IPS-18c (cell line): ENCODE measurements at regions not wholly inside any gene's neighbourhood (a gene's known extent, or its start where the extent isn't known, plus 50 kb on each side); places are given as distances from the start of the nearest gene placed in this dataset.

ENCODE experiments used
- H3K4me3 ChIP-seq: 2 replicates; pipeline ENCODE4 v1.7.0; 2013; ENCODE audit warnings: low read depth, mild to moderate bottlenecking, low read length, moderate library complexity; ENCODE audit not compliant: insufficient read depth
- H3K9me3 ChIP-seq: one replicate; pipeline ENCODE4 v1.6.1; 2013; ENCODE audit warnings: mild to moderate bottlenecking, low read length, moderate library complexity; ENCODE audit not compliant: control insufficient read depth, insufficient read depth

DNA sequence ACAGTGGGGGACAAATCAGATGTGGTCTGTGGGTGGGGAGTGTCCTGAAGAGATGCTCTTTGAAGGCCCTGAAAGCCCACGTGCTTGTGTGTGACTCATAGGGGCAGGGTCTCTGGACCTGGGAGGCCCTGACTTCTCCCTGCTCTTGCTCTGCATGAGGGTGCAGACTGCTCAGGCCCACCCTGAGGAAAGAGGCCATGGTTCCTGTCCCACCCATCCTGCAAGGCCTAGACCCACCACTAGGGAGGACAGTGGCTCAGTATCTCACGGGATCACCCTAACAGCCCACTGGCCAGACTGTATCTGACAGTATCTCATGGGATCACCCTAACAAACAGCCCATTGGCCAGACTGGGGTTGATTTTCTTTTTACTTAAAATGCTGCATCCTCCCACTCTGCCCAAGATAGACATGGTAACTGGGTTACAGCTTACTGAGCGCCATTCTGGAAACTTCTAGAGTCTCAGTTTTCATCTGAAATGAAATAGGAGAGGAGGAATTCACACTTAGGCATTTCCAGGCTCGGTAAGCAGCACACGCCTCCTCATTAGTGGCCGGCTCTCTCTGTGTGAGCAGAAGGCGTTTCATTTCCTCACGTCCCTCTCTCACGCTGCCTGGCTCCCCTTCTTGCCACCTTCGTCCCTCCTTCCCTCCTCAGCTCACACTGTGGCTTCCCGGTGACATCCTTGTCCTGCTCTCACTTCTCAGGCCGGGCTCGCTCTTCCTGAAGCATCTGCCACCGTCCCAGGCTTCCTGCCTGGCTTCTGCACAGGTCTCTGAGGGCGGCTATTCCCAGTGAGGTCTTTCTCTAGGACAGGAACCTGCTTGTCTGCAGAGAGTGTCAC lies 242.6 kb downstream of the GLRX3 start:
- Histone ChIP-seq H3K9me3 (peaks cover 27% of the 10 kb centered on the region), H3K4me3 (no peak overlapping the region)

DNA sequence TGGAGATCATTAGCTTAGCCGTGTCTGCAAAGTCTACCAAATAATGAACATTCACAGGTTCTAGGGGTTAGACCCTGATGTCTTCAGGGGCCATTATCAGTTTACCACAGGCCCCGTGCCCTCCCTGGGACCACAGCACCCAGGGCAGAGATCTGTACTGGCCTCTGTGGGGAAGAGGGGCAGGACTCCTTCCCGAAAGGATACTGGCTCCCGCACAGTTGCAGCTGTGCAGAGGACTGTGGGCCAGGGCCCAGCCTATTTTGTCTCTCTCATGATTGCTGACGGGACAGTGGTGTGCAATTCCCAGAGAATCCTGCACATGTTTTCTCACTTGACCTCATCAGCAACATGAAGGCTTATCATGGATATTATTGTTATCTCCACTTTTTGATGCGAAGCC lies 243.9 kb downstream of the GLRX3 start:
- no peak overlapping the region for H3K4me3 ChIP-seq
- peaks cover 28% of the 10 kb centered on the region for H3K9me3 ChIP-seq

- H3K4me3 ChIP-seq = no peak overlapping the region
- peaks cover 28% of the 10 kb centered on the region for H3K9me3 ChIP-seq
Measured at GRCh38 chr10:130382031-130382430, 245.8 kb downstream of the GLRX3 start.

GRCh38 chr10:130387936-130388580 lies 251.9 kb downstream of the GLRX3 start:
- H3K9me3 ChIP-seq = peaks cover 20% of the 10 kb centered on the region
- peak overlapping the region; percentile 3; the same call in 1 of the 2 replicates for H3K4me3 ChIP-seq

DNA sequence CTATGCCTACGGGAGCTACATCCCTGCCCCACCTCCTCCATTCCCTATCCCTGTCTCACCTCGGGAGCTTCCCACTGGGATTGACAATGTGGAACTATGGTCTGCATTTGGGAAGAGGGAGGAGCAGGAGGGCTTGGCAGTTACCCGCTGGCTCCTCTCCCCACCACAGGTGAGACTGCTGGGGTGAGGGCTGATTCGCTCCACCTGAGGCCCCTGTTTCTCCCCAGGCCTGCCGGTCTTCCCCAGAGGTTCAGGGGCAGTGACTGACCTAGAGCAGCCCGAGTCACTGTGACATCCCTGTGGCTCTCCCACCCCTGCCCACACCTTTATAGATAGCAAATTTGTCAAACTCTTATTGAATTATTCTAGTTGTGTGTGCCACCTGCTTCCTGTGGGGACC lies 252.6 kb downstream of the GLRX3 start:
- no peak overlapping the region for H3K4me3 ChIP-seq
- peaks cover 23% of the 10 kb centered on the region for H3K9me3 ChIP-seq

DNA sequence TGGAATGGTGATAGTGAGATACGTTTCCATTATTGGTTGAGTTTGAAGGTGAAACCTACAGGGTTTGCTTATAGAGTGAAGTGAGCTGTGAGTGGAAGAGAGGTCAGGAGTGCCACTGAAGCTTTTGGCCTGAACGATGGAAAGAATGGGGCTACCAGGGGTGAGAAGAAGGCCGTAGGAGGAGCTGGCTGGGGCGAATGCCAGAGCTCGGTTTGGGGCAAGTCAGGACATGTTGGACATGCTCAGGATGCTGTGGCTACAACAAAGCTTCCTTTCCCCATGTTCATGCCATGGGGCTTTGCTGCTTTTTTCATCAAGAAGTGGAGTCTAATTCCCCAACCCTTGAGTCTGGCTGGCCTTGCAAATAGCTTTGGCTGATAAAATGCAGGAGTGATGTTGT lies 253.7 kb downstream of the GLRX3 start:
- peaks cover 29% of the 10 kb centered on the region for H3K9me3 ChIP-seq
- H3K4me3 ChIP-seq = no peak overlapping the region

DNA sequence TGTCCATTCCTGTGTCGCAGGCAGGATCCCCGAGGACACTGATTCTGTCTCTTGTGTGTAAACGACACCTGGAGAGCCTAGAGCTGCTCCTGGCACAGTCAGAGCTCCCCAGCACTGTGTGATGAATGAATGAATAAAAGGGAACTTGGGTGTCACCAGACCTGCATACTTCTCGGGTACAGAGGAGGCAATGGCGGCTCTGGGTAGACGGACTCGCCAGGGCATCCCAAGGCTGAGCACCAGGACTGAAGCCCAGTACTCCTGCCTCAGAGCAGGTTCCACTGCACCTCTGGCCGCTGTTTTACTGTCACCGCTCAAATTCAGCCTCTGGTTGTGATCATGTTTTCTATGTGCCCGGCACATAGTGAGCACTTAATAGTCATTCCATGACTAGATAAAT lies 255.8 kb downstream of the GLRX3 start:
- no peak overlapping the region; the same call in 1 of the 2 replicates for H3K4me3 ChIP-seq
- peaks cover 35% of the 10 kb centered on the region for H3K9me3 ChIP-seq

DNA sequence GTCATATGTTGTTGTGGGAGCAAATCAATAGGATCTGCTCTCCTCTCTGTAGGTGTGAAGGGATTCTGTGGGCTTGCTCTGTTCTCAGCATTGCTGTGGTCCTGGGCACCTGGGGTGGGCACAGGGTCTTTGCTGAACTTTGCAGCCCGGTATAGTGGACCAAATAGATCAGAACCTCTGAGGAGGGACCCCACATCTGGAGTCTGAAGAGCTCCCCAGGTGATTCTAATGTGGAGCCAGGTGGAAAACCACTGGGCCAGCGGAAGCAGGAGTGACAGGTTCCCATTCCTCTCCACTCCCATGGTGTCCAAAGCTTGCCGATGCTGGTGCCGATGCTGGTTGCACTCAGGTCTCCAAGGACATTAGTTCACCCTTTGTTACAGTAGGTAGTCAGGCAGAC lies 257.2 kb downstream of the GLRX3 start:
- Histone ChIP-seq H3K9me3 (peaks cover 32% of the 10 kb centered on the region), H3K4me3 (no peak overlapping the region)

GRCh38 chr10:130394832-130395231 lies 258.6 kb downstream of the GLRX3 start:
- H3K9me3 ChIP-seq = peaks cover 37% of the 10 kb centered on the region

DNA sequence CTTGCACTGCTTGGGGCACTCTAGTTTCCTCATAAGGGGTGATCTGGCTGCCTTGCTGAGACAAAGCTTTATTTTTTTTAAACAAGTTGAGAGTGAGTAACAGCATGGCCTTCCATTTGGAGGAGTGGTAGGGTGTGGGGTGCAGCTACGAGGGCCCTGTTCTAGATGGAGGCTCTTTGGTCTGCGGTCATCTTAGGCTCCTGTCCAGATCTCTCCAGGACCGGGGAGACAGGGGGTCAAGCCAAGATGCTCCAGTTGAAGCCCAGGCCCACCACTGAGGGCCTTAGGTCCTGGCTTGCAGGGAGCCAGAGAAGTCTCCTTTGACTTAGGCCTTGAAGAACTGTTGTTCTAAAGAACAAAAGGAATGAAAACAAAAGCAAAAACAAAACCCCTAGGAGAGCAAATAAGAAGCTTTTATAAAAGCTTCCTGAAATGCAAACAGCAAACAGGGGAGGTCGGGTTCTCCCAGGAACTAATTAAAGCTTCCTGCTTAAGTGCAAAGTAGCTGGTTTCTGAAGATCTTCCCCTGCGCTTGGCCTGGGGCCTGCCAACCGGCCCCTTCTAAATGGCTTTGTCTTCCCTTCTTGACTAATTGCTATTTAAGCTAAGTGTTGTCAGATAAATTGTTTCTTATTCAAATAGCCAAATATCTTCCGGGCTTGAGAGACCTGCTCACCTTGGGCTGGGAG lies 259.2 kb downstream of the GLRX3 start:
- H3K4me3 ChIP-seq = no peak overlapping the region
- peaks cover 34% of the 10 kb centered on the region for H3K9me3 ChIP-seq

More at GRCh38 chr10:130394832-130395231, 258.6 kb downstream of the GLRX3 start:
- H3K4me3 ChIP-seq = no peak overlapping the region

DNA sequence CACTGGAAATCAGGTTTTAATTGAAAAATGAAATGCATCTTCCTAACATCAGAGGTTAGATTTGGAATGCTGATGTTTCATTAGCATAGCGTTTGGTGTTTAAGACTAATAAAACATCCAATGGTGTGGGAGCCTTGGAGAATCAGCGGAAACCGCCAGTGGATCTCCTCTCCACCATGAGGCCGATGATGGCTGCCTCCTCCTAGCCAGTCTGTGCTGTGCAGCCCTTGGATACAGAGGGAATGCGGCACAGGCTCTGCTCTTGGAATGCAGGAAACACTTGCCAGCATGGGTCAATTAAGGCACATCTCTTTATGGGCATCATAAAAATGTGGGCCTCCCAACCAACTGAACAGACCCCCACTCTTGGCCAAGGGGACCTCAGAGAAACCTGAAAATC lies 259.9 kb downstream of the GLRX3 start:
- no peak overlapping the region for H3K4me3 ChIP-seq
- H3K9me3 ChIP-seq = peaks cover 31% of the 10 kb centered on the region

GRCh38 chr10:130398090-130398994 lies 262.2 kb downstream of the GLRX3 start:
- no peak overlapping the region for H3K4me3 ChIP-seq
- H3K9me3 ChIP-seq = peaks cover 31% of the 10 kb centered on the region

- H3K9me3 ChIP-seq = peaks cover 25% of the 10 kb centered on the region
- H3K4me3 ChIP-seq = no peak overlapping the region
Measured at GRCh38 chr10:130399425-130399950, 263.3 kb downstream of the GLRX3 start.

GRCh38 chr10:130400890-130401289 lies 264.7 kb downstream of the GLRX3 start:
- Histone ChIP-seq H3K9me3 (peaks cover 18% of the 10 kb centered on the region), H3K4me3 (no peak overlapping the region)

DNA sequence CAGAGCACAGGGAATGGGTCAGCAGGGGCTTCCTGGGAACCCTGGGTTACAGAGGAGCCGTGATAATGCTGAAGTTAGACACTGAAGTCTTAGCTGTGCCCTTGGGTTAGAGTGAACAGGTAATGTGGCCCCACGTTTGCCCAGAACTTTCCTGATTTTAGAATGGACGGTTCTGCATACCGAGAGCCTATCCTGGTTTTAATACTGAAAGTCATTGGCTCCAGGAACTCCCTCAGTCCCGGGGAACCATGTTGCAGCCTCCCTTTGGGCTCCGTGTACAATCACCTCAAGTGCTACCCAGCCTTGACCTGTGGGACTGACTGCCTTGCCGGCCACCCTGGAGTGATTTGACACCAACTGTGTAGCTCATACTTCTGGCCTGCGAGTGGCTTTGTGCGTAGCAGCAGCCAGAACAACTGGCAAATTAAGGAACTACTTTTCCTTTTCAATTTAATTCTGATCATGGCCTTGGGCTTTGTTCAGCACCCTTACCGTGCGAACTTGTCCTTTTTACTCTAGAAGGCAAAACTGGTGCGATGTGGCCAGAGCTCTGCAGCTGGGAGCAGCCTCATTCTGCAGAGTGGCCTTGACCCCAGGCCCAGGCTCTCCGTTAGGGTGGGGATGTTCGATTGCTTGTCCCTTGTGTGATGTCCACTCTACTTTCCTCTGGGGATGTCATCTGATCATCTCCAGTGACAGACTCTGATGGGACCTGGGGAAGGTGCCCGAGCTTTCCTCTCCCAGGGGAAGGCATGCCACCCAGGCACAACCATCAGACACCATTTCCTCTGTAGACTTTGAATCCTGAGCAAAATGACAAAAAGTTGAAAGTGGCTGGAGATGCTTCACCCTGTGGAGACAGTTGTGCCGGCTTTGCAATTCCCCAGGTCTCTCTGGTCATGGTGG lies 265.9 kb downstream of the GLRX3 start:
- H3K4me3 ChIP-seq = no peak overlapping the region; the same call in 1 of the 2 replicates
- H3K9me3 ChIP-seq = peaks cover 13% of the 10 kb centered on the region
